VCaP (cell line): ENCODE measurements at regions not wholly inside any gene's neighbourhood (a gene's known extent, or its start where the extent isn't known, plus 50 kb on each side); places are given as distances from the start of the nearest gene placed in this dataset.

Experiments
- H3K27ac ChIP-seq: fragments of 450-650 bp; 2 replicates; pipeline ENCODE4 v1.5.1; 2017
- TF ChIP-seq, protein P1 (sequence below): fragments of 450-650 bp; conservative IDR thresholded peaks from 2 replicates; pipeline ENCODE4 v1.5.1; 2017; ENCODE audit warnings: mild to moderate bottlenecking, moderate library complexity

DNA sequence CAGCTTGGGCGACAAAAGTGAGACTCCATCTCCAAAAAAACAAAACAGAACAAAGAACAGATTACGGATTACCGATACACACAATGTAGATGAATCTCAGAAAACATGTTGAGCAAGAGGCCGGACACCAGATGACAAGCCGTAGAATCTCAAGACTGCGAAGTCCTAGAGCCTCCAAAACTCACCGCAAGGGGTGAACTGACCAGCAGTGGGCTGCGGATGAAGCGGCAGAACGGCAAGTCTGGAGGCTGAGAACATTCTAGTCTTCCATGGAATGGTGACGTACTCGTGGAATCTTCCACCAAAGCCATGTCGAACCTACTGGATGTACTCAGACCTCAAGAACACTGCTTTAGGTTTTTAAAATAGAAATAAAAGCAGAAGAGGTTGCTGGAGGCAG is 198.8 kb downstream of the NDUFA10 start:
- no peak overlapping the region for H3K27ac ChIP-seq
- TF ChIP-seq, protein P1, sequence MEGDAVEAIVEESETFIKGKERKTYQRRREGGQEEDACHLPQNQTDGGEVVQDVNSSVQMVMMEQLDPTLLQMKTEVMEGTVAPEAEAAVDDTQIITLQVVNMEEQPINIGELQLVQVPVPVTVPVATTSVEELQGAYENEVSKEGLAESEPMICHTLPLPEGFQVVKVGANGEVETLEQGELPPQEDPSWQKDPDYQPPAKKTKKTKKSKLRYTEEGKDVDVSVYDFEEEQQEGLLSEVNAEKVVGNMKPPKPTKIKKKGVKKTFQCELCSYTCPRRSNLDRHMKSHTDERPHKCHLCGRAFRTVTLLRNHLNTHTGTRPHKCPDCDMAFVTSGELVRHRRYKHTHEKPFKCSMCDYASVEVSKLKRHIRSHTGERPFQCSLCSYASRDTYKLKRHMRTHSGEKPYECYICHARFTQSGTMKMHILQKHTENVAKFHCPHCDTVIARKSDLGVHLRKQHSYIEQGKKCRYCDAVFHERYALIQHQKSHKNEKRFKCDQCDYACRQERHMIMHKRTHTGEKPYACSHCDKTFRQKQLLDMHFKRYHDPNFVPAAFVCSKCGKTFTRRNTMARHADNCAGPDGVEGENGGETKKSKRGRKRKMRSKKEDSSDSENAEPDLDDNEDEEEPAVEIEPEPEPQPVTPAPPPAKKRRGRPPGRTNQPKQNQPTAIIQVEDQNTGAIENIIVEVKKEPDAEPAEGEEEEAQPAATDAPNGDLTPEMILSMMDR: no peak

GRCh38 chr2:239825705-239825979 is 199.5 kb downstream of the NDUFA10 start:
- TF ChIP-seq, protein P1: no peak
- no peak overlapping the region for H3K27ac ChIP-seq

- no peak overlapping the region for H3K27ac ChIP-seq
- TF ChIP-seq, protein P1: no peak
These were observed 200.1 kb downstream of the NDUFA10 start for GRCh38 chr2:239824866-239825704.

DNA sequence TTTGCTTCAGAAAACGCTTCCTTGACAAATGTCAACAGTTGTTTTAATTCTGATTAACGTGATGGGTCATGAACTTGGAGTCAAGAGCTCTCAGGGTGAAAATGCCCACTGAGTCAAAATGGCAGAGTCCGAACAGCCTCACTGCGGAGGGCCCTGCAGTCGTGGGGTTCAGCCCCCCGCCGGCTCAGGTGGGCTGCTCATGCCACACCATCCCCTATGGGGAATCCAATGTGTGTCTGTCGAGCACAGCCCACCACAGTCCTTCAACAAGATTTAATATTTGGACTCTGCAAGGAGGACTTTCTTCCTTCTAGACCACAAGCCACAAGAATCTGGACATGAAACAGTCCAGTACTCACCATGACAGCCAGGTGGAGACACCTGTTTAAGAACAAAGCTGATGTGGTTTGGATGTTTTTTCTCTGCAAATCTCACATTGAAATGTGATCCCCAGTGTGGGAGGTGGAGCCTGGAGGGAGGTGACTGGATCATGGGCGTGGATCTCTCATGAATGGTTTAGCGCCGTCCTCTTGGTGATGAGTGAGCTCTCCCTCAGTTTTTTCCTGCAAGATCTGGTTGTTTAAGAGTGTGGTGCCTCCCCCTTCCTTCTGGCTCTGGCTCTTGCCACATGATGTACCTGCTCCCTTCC is 201.0 kb downstream of the NDUFA10 start:
- no peak overlapping the region for H3K27ac ChIP-seq
- TF ChIP-seq, protein P1: peak; percentile 79

GRCh38 chr2:239822146-239822831 is 202.9 kb downstream of the NDUFA10 start:
- no peak overlapping the region for H3K27ac ChIP-seq
- TF ChIP-seq, protein P1: no peak

DNA sequence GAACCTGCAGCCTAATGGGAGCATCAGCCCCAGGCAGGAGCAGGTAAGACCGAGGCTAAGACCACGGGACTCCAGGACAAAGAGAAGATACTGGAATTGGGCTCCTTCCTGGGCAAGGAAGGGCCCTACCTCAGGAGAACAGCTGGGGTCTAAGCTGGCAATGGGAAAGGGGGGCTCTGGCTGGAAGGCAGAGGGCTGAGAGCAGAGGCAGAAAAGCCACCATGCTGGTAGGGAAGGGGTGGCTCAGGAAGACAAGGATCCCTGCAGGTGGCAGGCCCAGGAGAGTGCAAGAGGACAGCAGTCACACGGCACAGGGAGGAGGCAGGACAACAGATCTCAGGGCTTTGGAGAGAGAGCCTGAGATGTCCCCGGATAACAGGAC is 203.5 kb downstream of the NDUFA10 start:
- TF ChIP-seq, protein P1: no peak
- H3K27ac ChIP-seq: no peak overlapping the region; the same call in 1 of the 2 replicates
